ENCODE measurements at regions not wholly inside any gene's neighbourhood (a gene's known extent, or its start where the extent isn't known, plus 50 kb on each side); places are given as distances from the start of the nearest gene placed in this dataset.
A peak's percentile ranks its signal among the peaks of the same experiment; 100 is the strongest.

- H3K27me3 ChIP-seq = no peaks in the 10 kb centered on the region
- H3K4me1 ChIP-seq = no peaks in the 10 kb centered on the region
- H3K4me3 ChIP-seq = no peak overlapping the region
- intact Hi-C loops (cut with DNase I) = no loop called here
- DNase-seq = no peak
- H3K9me3 ChIP-seq = peaks cover 0 to 10% of the 10 kb centered on the region in 2 donors
- ATAC-seq = peak; percentile 27
- H3K27ac ChIP-seq = no peak overlapping the region
- H3K36me3 ChIP-seq = no peaks in the 10 kb centered on the region
- peak; percentile 72 to 78 for TF ChIP-seq CTCF (IDR thresholded peaks at IDR 0.05)
These were observed 339.7 kb upstream of the SLC14A2 start for GRCh38 chr18:45275367-45276113.

GRCh38 chr18:45276878-45277277 is 338.4 kb upstream of the SLC14A2 start:
- H3K9me3 ChIP-seq = peaks cover 0 to 10% of the 10 kb centered on the region in 2 donors
- intact Hi-C loops (cut with DNase I) = no loop called here

GRCh38 chr18:45277908-45278307 is 337.4 kb upstream of the SLC14A2 start:
- Histone ChIP-seq H3K9me3 (peaks cover 0 to 7% of the 10 kb centered on the region in 2 donors), H3K27me3 (no peaks in the 10 kb centered on the region), H3K4me3 (no peak overlapping the region), H3K27ac (no peak overlapping the region), H3K4me1 (no peaks in the 10 kb centered on the region), H3K36me3 (no peaks in the 10 kb centered on the region)
- no peak for TF ChIP-seq CTCF (IDR thresholded peaks at IDR 0.05)
- ATAC-seq (no peak), DNase-seq (no peak)
- intact Hi-C loops (cut with DNase I) = no loop called here

More at GRCh38 chr18:45276878-45277277, 338.4 kb upstream of the SLC14A2 start:
- ATAC-seq = no peak
- H3K4me1 ChIP-seq = no peaks in the 10 kb centered on the region
- no peak for TF ChIP-seq CTCF (IDR thresholded peaks at IDR 0.05)
- H3K36me3 ChIP-seq = no peaks in the 10 kb centered on the region
- H3K27me3 ChIP-seq = no peaks in the 10 kb centered on the region
- DNase-seq = no peak
- H3K4me3 ChIP-seq = no peak overlapping the region
- H3K27ac ChIP-seq = no peak overlapping the region

- Histone ChIP-seq H3K9me3 (no peaks in the 10 kb centered on the region), H3K27me3 (no peaks in the 10 kb centered on the region), H3K4me1 (no peaks in the 10 kb centered on the region), H3K4me3 (no peak overlapping the region), H3K27ac (no peak overlapping the region), H3K36me3 (no peaks in the 10 kb centered on the region)
- TF ChIP-seq CTCF (IDR thresholded peaks at IDR 0.05) = no peak
- intact Hi-C loops (cut with DNase I) = no loop called here
- DNase-seq (no peak), ATAC-seq (no peak)
These were observed 334.6 kb upstream of the SLC14A2 start for GRCh38 chr18:45280481-45281276.

- DNase-seq (no peak), ATAC-seq (no peak)
- H3K4me3 ChIP-seq = no peak overlapping the region
- intact Hi-C loops (cut with DNase I) = no loop called here
- no peaks in the 10 kb centered on the region for H3K4me1 ChIP-seq
- H3K27ac ChIP-seq = no peak overlapping the region
- no peaks in the 10 kb centered on the region for H3K9me3 ChIP-seq
- no peaks in the 10 kb centered on the region for H3K27me3 ChIP-seq
- TF ChIP-seq CTCF (IDR thresholded peaks at IDR 0.05) = no peak
- H3K36me3 ChIP-seq = no peaks in the 10 kb centered on the region
These were observed 333.0 kb upstream of the SLC14A2 start for GRCh38 chr18:45282101-45282812.
